Transverse colon (tissue), 4 donors: ENCODE measurements at regions not wholly inside any gene's neighbourhood (a gene's known extent, or its start where the extent isn't known, plus 50 kb on each side); places are given as distances from the start of the nearest gene placed in this dataset.
"Not testable (repeated sequence)": the region's sequence is repeated elsewhere in the genome, so short reads cannot be mapped to it uniquely, and the experiment has no call there.

Experiments
- POLR2A ChIP-seq: fragments of 450-650 bp; IDR thresholded peaks from one replicate; pipeline ENCODE4 v1.6.1; 2016; ENCODE audit warnings: antibody characterized with exemption, mild to moderate bottlenecking, moderate library complexity
- POLR2AphosphoS5 ChIP-seq, 3 donors: sonication (generic); formaldehyde crosslinking; IDR thresholded peaks; one replicate each; pipeline ENCODE4 v1.6.1; 2016; ENCODE audit warnings: antibody characterized with exemption in 3 of 3
- TF ChIP-seq, protein P1 (sequence below), 5 experiments: fragments of 200-600 bp in 3 of 5; fragments of 450-650 bp in 2 of 5; sonication (generic) in 3 of 5; IDR thresholded peaks; 1 replicate in 2 of 5; 2 replicates in 3 of 5; pipeline ENCODE4 v1.5.1; 2016 to 2017; ENCODE audit warnings: antibody characterized with exemption in 5 of 5, inconsistent platforms in 3 of 5, mild to moderate bottlenecking in 2 of 5, moderate library complexity in 1 of 5

DNA sequence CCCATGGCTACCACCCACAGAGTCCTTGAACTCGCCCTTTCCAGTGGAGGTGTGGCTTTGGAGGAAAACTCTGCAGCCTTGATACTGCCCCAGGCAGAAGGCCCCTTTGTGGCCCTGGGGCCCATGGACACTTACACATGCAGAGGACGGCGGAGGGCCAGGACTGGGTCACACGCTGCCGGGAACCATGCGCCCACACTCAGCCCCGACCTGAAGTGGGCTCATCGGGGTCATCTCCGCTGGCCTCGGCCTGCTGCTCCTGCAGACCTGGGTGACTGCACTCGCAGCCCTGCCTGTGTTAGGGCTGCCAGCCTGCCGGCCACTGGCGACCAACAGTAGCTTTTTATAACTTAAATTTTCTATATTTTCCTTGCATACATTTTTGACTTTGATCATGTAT is 286.2 kb downstream of the TUBA3C start:
- TF ChIP-seq POLR2AphosphoS5 (IDR thresholded peaks at IDR 0.05); POLR2A: not testable (repeated sequence)
- TF ChIP-seq, protein P1, sequence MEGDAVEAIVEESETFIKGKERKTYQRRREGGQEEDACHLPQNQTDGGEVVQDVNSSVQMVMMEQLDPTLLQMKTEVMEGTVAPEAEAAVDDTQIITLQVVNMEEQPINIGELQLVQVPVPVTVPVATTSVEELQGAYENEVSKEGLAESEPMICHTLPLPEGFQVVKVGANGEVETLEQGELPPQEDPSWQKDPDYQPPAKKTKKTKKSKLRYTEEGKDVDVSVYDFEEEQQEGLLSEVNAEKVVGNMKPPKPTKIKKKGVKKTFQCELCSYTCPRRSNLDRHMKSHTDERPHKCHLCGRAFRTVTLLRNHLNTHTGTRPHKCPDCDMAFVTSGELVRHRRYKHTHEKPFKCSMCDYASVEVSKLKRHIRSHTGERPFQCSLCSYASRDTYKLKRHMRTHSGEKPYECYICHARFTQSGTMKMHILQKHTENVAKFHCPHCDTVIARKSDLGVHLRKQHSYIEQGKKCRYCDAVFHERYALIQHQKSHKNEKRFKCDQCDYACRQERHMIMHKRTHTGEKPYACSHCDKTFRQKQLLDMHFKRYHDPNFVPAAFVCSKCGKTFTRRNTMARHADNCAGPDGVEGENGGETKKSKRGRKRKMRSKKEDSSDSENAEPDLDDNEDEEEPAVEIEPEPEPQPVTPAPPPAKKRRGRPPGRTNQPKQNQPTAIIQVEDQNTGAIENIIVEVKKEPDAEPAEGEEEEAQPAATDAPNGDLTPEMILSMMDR (IDR thresholded peaks at IDR 0.05), result not testable (repeated sequence)
